ENCODE measurements at regions not wholly inside any gene's neighbourhood (a gene's known extent, or its start where the extent isn't known, plus 50 kb on each side); places are given as distances from the start of the nearest gene placed in this dataset.

DNA sequence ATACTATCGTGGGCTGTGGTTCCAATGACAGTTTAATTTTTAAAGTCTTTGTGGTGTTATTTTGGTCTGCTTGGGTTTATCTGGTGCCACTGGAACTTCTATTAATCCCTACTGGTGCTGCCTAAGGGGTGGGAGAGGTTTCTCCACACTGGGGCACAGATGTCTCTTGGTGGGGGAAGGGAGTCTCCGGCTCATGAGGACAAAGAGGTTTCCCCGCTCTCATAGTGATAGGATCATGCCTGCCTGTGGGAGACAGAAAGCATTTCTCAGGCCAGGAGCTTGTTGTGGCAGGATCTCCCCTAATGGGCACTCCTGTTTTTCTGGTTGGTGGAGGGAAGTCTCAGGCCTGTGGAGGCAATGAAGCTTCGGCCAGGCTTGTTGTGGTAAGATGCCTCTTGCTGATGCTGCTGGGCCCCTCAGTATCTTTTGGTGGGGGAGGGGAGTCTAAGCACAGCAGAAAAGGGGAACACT is 84.3 kb upstream of the THRB start:
- Histone ChIP-seq H3K4me1 (ENCODE audit: control insufficient read depth, insufficient read depth, low read length) (0 out of 2 replicates have a peak, but pooled peaks cover 2% of the 10 kb centered on the region), H3K27ac (ENCODE audit: low read length) (no peak overlapping the region), H3K4me3 (ENCODE audit: low read length) (no peak overlapping the region), H3K27me3 (ENCODE audit: control insufficient read depth, insufficient read depth, low read length) (no peaks in the 10 kb centered on the region), H3K9me3 (ENCODE audit: control insufficient read depth, insufficient read depth, low read length) (no peaks in the 10 kb centered on the region), H3K36me3 (ENCODE audit: control insufficient read depth, insufficient read depth, low read length) (no peaks in the 10 kb centered on the region)
- no peak for DNase-seq (ENCODE audit: low read depth, low spot score)
- no CpG with 5 or more reads among the region's 4 CpGs for WGBS (ENCODE audit: insufficient coverage, insufficient read length)

DNA sequence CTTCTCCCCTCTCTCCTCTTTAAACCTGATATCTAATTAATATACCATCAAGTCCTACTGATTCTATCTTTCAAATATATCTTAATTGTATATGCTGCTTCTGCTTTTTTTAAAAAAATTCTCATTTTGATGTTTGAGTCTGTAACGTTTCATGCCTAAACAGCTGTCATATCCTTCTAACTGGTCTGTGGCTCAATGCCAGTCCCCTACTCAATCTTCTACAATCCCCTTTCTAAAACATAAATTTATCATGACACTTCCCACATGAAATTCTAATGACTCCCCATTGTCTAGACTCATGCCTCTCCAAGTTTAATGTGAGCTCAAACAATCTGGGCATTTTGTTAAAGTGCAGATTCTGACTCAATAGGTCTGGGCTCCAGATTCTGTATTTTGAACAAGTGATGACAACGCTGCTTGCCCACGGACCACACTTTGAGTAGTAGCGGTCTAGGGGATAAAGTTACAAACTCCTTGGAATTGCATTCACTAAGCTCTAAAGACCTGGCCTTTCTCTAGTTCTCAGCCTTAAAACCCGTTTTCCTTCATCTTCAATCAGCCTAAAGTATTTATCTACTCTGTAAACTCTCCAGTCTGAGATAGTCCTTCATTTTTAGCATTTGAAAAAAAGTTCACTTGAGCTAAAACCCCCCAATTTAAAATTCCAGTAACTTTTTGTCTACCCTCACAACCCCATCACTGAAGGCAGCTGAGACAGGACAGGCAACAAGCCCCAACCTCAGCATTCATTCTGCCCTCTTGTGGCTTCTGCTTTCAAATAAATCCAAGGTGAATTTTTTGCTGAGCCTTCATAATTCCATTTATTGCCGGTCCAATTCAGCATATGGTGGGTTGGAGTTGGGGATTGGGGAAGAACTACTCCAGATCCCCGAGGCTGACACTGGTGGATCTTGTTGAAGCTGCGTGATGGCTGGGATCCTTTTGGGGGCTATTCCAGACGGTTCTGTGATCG is 88.1 kb upstream of the THRB start:
- no CpG with 5 or more reads among the region's 10 CpGs for WGBS (ENCODE audit: insufficient coverage, insufficient read length)
- no peaks in the 10 kb centered on the region for H3K27me3 ChIP-seq (ENCODE audit: control insufficient read depth, insufficient read depth, low read length)
- no peak overlapping the region for H3K4me3 ChIP-seq (ENCODE audit: low read length)
- H3K9me3 ChIP-seq (ENCODE audit: control insufficient read depth, insufficient read depth, low read length), result no peaks in the 10 kb centered on the region
- H3K4me1 ChIP-seq (ENCODE audit: control insufficient read depth, insufficient read depth, low read length), result peaks cover 5% of the 10 kb centered on the region
- no peak overlapping the region for H3K27ac ChIP-seq (ENCODE audit: low read length)
- no peak for DNase-seq (ENCODE audit: low read depth, low spot score)
- no peaks in the 10 kb centered on the region for H3K36me3 ChIP-seq (ENCODE audit: control insufficient read depth, insufficient read depth, low read length)

DNA sequence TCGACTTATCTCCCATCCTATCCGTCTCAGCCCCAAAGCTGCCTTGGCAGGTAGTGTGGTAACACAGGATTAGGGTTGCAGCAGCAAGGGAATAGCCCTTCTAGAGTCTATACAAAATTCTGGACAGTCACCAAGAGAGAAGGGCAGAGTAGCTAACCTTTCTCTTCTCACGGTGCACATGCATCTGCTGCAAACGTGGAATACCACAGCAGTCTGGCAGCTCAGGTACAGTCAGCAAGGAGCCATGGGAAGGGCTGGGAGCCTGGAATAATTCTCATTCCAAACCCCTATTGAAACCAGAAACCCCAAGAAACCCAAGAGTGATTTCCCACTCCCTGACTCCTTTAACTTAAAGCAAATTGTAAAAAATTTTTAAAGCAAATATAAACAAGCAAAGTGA is 92.3 kb upstream of the THRB start:
- no peak overlapping the region for H3K27ac ChIP-seq (ENCODE audit: low read length)
- peaks cover 3% of the 10 kb centered on the region for H3K4me1 ChIP-seq (ENCODE audit: control insufficient read depth, insufficient read depth, low read length)
- WGBS (ENCODE audit: insufficient coverage, insufficient read length), result no CpG with 5 or more reads among the region's 4 CpGs
- H3K4me3 ChIP-seq (ENCODE audit: low read length), result no peak overlapping the region
- no peaks in the 10 kb centered on the region for H3K9me3 ChIP-seq (ENCODE audit: control insufficient read depth, insufficient read depth, low read length)
- no peak for DNase-seq (ENCODE audit: low read depth, low spot score)
- H3K36me3 ChIP-seq (ENCODE audit: control insufficient read depth, insufficient read depth, low read length), result no peaks in the 10 kb centered on the region
- H3K27me3 ChIP-seq (ENCODE audit: control insufficient read depth, insufficient read depth, low read length), result no peaks in the 10 kb centered on the region

DNA sequence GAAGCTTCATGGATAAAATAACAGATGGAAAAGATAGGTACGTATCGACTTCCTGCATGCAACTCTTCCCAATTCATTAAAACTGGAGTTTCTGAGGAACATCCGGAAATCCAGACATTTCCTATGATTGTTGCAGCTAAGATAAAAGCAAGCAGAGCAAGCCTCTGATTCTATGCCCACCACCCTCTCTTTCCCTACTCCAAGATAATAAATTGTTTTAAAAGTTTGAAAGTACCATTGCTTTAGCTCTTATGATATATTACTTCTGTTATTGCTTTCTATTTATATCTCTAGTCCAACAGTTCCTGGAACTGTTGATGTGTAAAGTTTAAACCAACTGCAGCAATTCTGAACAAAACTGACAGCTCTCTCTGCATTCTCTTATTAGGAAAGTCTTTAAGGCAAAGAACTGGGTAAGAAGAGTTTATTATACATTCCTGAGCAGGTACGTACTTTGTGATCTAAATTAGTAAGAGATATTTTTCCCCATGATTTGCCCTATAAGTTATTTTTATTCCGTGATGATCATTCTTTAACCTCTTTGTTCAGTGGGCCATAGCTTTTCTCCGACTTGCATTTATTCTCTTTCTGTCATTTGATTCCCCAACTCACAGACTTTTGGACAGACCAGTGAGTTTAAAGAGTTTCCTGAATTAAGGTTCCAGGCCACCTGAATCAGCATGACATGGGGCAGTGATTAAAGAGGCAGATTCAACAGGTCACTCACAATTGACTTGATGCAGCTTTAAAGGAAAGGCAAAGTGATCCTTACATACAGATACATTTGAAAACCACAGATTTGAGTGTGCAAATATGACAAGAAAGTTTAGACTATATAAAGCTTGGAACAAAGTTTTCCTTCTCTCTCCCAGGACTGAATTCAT is 94.2 kb upstream of the THRB start:
- H3K4me1 ChIP-seq (ENCODE audit: control insufficient read depth, insufficient read depth, low read length), result peaks cover 3% of the 10 kb centered on the region
- no peak for DNase-seq (ENCODE audit: low read depth, low spot score)
- WGBS (ENCODE audit: insufficient coverage, insufficient read length), result no CpG with 5 or more reads among the region's 6 CpGs

GRCh38 chr3:24589513-24589851 is 94.8 kb upstream of the THRB start:
- no peaks in the 10 kb centered on the region for H3K9me3 ChIP-seq (ENCODE audit: control insufficient read depth, insufficient read depth, low read length)
- WGBS (ENCODE audit: insufficient coverage, insufficient read length), result no CpG with 5 or more reads among the region's 1 CpG
- no peaks in the 10 kb centered on the region for H3K27me3 ChIP-seq (ENCODE audit: control insufficient read depth, insufficient read depth, low read length)
- no peaks in the 10 kb centered on the region for H3K36me3 ChIP-seq (ENCODE audit: control insufficient read depth, insufficient read depth, low read length)
- no peak overlapping the region for H3K4me3 ChIP-seq (ENCODE audit: low read length)
- peaks cover 3% of the 10 kb centered on the region for H3K4me1 ChIP-seq (ENCODE audit: control insufficient read depth, insufficient read depth, low read length)
- no peak overlapping the region for H3K27ac ChIP-seq (ENCODE audit: low read length)
- no peak for DNase-seq (ENCODE audit: low read depth, low spot score)

More for the DNA sequence above, 94.2 kb upstream of the THRB start:
- Histone ChIP-seq H3K9me3 (ENCODE audit: control insufficient read depth, insufficient read depth, low read length) (no peaks in the 10 kb centered on the region), H3K4me3 (ENCODE audit: low read length) (no peak overlapping the region), H3K36me3 (ENCODE audit: control insufficient read depth, insufficient read depth, low read length) (no peaks in the 10 kb centered on the region), H3K27me3 (ENCODE audit: control insufficient read depth, insufficient read depth, low read length) (no peaks in the 10 kb centered on the region), H3K27ac (ENCODE audit: low read length) (no peak overlapping the region)

DNA sequence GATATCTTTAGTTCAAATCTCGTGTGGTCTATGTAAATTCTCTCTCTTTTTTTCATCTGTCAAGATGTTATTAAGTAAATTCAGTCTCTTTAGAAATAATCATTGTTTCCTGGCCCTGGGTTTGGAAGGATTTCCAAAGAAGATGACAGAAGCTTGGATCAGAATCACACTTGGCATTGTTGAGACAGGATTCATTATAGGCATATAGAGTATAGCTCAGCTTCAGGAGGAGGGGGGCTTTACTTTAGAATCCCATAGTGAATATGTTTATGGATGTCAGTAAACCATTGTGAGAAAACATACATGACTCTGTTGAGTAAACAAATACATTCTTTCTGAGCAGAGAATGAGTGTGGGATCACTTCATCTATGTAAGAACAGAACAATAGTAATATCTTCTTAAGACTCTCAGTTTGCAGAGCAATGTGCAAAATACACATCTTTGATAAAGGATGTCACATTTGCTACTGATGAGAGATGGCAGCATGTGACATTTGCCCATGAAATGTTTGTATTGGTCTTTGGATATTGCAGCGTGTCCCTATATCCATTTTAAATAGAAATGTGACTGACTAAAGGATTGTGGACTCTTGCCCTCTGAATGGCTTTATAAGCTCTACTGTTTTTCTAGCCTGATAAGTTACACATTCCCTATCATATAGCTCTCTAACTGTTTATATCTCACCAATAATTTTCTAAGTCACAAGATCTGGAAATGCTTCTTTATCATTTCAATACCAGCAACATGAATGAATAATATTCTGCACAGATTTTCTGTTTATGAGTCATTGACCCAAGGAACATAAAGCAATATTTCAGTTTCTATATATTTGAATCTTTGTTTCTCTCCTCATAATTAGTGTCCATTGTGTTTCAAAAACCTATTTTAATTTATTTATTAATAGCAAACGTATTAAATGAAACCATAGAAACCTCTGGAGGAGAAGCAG is 95.6 kb upstream of the THRB start:
- no peak for DNase-seq (ENCODE audit: low read depth, low spot score)
- Histone ChIP-seq H3K9me3 (ENCODE audit: control insufficient read depth, insufficient read depth, low read length) (no peaks in the 10 kb centered on the region), H3K27ac (ENCODE audit: low read length) (no peak overlapping the region), H3K27me3 (ENCODE audit: control insufficient read depth, insufficient read depth, low read length) (no peaks in the 10 kb centered on the region), H3K4me1 (ENCODE audit: control insufficient read depth, insufficient read depth, low read length) (peaks cover 3% of the 10 kb centered on the region), H3K4me3 (ENCODE audit: low read length) (no peak overlapping the region), H3K36me3 (ENCODE audit: control insufficient read depth, insufficient read depth, low read length) (no peaks in the 10 kb centered on the region)
- no CpG with 5 or more reads among the region's 3 CpGs for WGBS (ENCODE audit: insufficient coverage, insufficient read length)

- peaks cover 3% of the 10 kb centered on the region for H3K4me1 ChIP-seq (ENCODE audit: control insufficient read depth, insufficient read depth, low read length)
- no peak overlapping the region for H3K27ac ChIP-seq (ENCODE audit: low read length)
- H3K4me3 ChIP-seq (ENCODE audit: low read length), result no peak overlapping the region
- no peak for DNase-seq (ENCODE audit: low read depth, low spot score)
- H3K27me3 ChIP-seq (ENCODE audit: control insufficient read depth, insufficient read depth, low read length), result no peaks in the 10 kb centered on the region
- no peaks in the 10 kb centered on the region for H3K36me3 ChIP-seq (ENCODE audit: control insufficient read depth, insufficient read depth, low read length)
- H3K9me3 ChIP-seq (ENCODE audit: control insufficient read depth, insufficient read depth, low read length), result no peaks in the 10 kb centered on the region
Measured at GRCh38 chr3:24591191-24591590, 96.5 kb upstream of the THRB start.

GRCh38 chr3:24591661-24592555 is 97.3 kb upstream of the THRB start:
- Histone ChIP-seq H3K36me3 (ENCODE audit: control insufficient read depth, insufficient read depth, low read length) (no peaks in the 10 kb centered on the region), H3K4me3 (ENCODE audit: low read length) (no peak overlapping the region), H3K4me1 (ENCODE audit: control insufficient read depth, insufficient read depth, low read length) (peaks cover under 1% of the 10 kb centered on the region), H3K27me3 (ENCODE audit: control insufficient read depth, insufficient read depth, low read length) (no peaks in the 10 kb centered on the region), H3K9me3 (ENCODE audit: control insufficient read depth, insufficient read depth, low read length) (no peaks in the 10 kb centered on the region), H3K27ac (ENCODE audit: low read length) (no peak overlapping the region)
- WGBS (ENCODE audit: insufficient coverage, insufficient read length), result no CpG with 5 or more reads among the region's 5 CpGs
- no peak for DNase-seq (ENCODE audit: low read depth, low spot score)

GRCh38 chr3:24594161-24594560 is 99.5 kb upstream of the THRB start:
- H3K27ac ChIP-seq (ENCODE audit: low read length), result no peak overlapping the region
- H3K27me3 ChIP-seq (ENCODE audit: control insufficient read depth, insufficient read depth, low read length), result no peaks in the 10 kb centered on the region
- H3K4me3 ChIP-seq (ENCODE audit: low read length), result no peak overlapping the region
- no peak for DNase-seq (ENCODE audit: low read depth, low spot score)
- H3K9me3 ChIP-seq (ENCODE audit: control insufficient read depth, insufficient read depth, low read length), result no peaks in the 10 kb centered on the region
- H3K4me1 ChIP-seq (ENCODE audit: control insufficient read depth, insufficient read depth, low read length), result no peaks in the 10 kb centered on the region
- no peaks in the 10 kb centered on the region for H3K36me3 ChIP-seq (ENCODE audit: control insufficient read depth, insufficient read depth, low read length)
